Loucy (cell line): ENCODE measurements at regions not wholly inside any gene's neighbourhood (a gene's known extent, or its start where the extent isn't known, plus 50 kb on each side); places are given as distances from the start of the nearest gene placed in this dataset.
A peak's percentile ranks its signal among the peaks of the same experiment; 100 is the strongest.

Experiments
- H2AFZ ChIP-seq: fragments of 200-600 bp; sonication (generic); 2 replicates; pipeline ENCODE4 v1.6.0; 2016; ENCODE audit warnings: antibody characterized with exemption, mild to moderate bottlenecking, low read length, moderate library complexity
- H3F3A ChIP-seq: fragments of 200-600 bp; 2 replicates; pipeline ENCODE4 v1.6.0; 2016; ENCODE audit warnings: antibody characterized with exemption, low read depth, mild to moderate bottlenecking
- H3K27me3 ChIP-seq: fragments of 200-600 bp; sonication (generic); 2 replicates; pipeline ENCODE4 v1.6.1; 2014; ENCODE audit warnings: low read length, mild to moderate bottlenecking; ENCODE audit not compliant: insufficient read depth, poor library complexity, severe bottlenecking
- H3K36me3 ChIP-seq: fragments of 200-600 bp; sonication (generic); 2 replicates; pipeline ENCODE4 v1.6.1; 2016; ENCODE audit warnings: low read length; ENCODE audit not compliant: insufficient read depth
- H3K4me1 ChIP-seq: fragments of 200-600 bp; sonication (generic); 2 replicates; pipeline ENCODE4 v1.5.1; 2014; ENCODE audit warnings: low read length, mild to moderate bottlenecking; ENCODE audit not compliant: insufficient read depth, poor library complexity, severe bottlenecking
- H3K4me2 ChIP-seq: fragments of 200-600 bp; sonication (generic); 2 replicates; pipeline ENCODE4 v1.6.0; 2014; ENCODE audit warnings: antibody characterized with exemption, low read length, low read depth, mild to moderate bottlenecking; ENCODE audit not compliant: poor library complexity, severe bottlenecking
- H3K4me3 ChIP-seq: fragments of 200-600 bp; sonication (generic); 2 replicates; pipeline ENCODE4 v1.5.1; 2014; ENCODE audit warnings: low read length, mild to moderate bottlenecking, mixed read lengths; ENCODE audit not compliant: poor library complexity, severe bottlenecking
- H3K79me2 ChIP-seq: fragments of 200-600 bp; sonication (generic); 2 replicates; pipeline ENCODE4 v1.6.1; 2014; ENCODE audit warnings: low read length; ENCODE audit not compliant: insufficient read depth
- H3K9ac ChIP-seq: fragments of 200-600 bp; sonication (generic); 2 replicates; pipeline ENCODE4 v1.6.0; 2014; ENCODE audit warnings: mild to moderate bottlenecking, low read depth, low read length, moderate library complexity; ENCODE audit not compliant: poor library complexity, severe bottlenecking
- H3K9me2 ChIP-seq: fragments of 200-600 bp; sonication (generic); replicated peaks from 2 replicates; pipeline ENCODE4 v1.6.1; 2016; ENCODE audit warnings: low read depth, low read length, mixed read lengths
- H3K9me3 ChIP-seq: fragments of 200-600 bp; sonication (generic); 2 replicates; pipeline ENCODE4 v1.6.1; 2014; ENCODE audit warnings: mild to moderate bottlenecking, antibody characterized with exemption, low read length, low read depth; ENCODE audit not compliant: insufficient read depth
- H4K20me1 ChIP-seq: fragments of 200-600 bp; sonication (generic); 2 replicates; pipeline ENCODE4 v1.6.0; 2014; ENCODE audit warnings: antibody characterized with exemption, low read length, mild to moderate bottlenecking; ENCODE audit not compliant: insufficient read depth, poor library complexity, severe bottlenecking
- EZH2phosphoT487 ChIP-seq: fragments of 200-600 bp; IDR thresholded peaks from 2 replicates; pipeline ENCODE4 v1.6.1; 2018; ENCODE audit warnings: antibody characterized with exemption, mild to moderate bottlenecking, moderate library complexity, borderline replicate concordance
- TF ChIP-seq, protein P1 (sequence below): fragments of 200-600 bp; sonication (generic); conservative IDR thresholded peaks from 2 replicates; pipeline ENCODE4 v1.5.1; 2014; ENCODE audit warnings: mild to moderate bottlenecking, antibody characterized with exemption, low read length

DNA sequence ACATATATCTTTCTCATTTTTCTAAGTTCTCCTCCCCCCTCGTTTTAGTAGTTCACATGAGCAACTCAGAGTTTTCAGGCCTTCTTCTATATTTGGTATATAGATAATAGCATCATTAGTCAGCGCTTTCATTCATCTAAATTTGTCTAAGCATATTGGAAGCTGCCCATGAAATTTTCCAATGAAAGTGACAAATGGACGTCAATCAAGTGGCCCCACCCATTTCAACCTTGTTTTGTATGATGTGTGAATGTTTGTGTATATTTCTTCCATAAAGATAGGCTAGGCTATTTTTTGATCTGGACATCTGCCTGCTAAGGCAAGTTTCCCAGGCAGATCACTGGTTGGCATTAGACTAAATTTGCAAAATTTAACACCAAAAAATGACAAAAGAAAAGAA, 104.0 kb upstream of the SSBP2 start:
- Histone ChIP-seq H3K4me3 (no peak overlapping the region), H3K9ac (peak overlapping the region; percentile 92), H3K9me2 (no peaks in the 10 kb centered on the region), H3K9me3 (no peaks in the 10 kb centered on the region), H3F3A (0 out of 2 replicates have a peak, but pooled peaks cover 5% of the 10 kb centered on the region), H3K79me2 (peaks cover 27% of the 10 kb centered on the region), H3K27me3 (no peaks in the 10 kb centered on the region), H3K36me3 (no peaks in the 10 kb centered on the region), H3K4me2 (peak overlapping the region; percentile 89), H4K20me1 (no peaks in the 10 kb centered on the region), H2AFZ (no peak overlapping the region), H3K4me1 (peaks cover 65% of the 10 kb centered on the region)
- no peak for TF ChIP-seq EZH2phosphoT487
- TF ChIP-seq, protein P1, sequence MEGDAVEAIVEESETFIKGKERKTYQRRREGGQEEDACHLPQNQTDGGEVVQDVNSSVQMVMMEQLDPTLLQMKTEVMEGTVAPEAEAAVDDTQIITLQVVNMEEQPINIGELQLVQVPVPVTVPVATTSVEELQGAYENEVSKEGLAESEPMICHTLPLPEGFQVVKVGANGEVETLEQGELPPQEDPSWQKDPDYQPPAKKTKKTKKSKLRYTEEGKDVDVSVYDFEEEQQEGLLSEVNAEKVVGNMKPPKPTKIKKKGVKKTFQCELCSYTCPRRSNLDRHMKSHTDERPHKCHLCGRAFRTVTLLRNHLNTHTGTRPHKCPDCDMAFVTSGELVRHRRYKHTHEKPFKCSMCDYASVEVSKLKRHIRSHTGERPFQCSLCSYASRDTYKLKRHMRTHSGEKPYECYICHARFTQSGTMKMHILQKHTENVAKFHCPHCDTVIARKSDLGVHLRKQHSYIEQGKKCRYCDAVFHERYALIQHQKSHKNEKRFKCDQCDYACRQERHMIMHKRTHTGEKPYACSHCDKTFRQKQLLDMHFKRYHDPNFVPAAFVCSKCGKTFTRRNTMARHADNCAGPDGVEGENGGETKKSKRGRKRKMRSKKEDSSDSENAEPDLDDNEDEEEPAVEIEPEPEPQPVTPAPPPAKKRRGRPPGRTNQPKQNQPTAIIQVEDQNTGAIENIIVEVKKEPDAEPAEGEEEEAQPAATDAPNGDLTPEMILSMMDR: no peak

GRCh38 chr5:81854485-81854884, 103.6 kb upstream of the SSBP2 start:
- H3K9me2 ChIP-seq: no peaks in the 10 kb centered on the region
- H3K4me1 ChIP-seq: peaks cover 69% of the 10 kb centered on the region
- H2AFZ ChIP-seq: no peak overlapping the region
- no peaks in the 10 kb centered on the region for H3K36me3 ChIP-seq
- TF ChIP-seq, protein P1: peak; percentile 45
- TF ChIP-seq EZH2phosphoT487: no peak
- peak overlapping the region; percentile 89 for H3K4me2 ChIP-seq
- no peak overlapping the region for H3K4me3 ChIP-seq
- 0 out of 2 replicates have a peak, but pooled peaks cover 5% of the 10 kb centered on the region for H3F3A ChIP-seq
- H4K20me1 ChIP-seq: no peaks in the 10 kb centered on the region
- peak overlapping the region; percentile 92 for H3K9ac ChIP-seq
- H3K27me3 ChIP-seq: no peaks in the 10 kb centered on the region
- peaks cover 27% of the 10 kb centered on the region for H3K79me2 ChIP-seq
- no peaks in the 10 kb centered on the region for H3K9me3 ChIP-seq

- TF ChIP-seq, protein P1: no peak
- no peak for TF ChIP-seq EZH2phosphoT487
- peak overlapping the region; percentile 80 for H3K4me3 ChIP-seq
- H4K20me1 ChIP-seq: no peaks in the 10 kb centered on the region
- no peak overlapping the region for H2AFZ ChIP-seq
- no peaks in the 10 kb centered on the region for H3K9me3 ChIP-seq
- no peaks in the 10 kb centered on the region for H3K36me3 ChIP-seq
- H3F3A ChIP-seq: 0 out of 2 replicates have a peak, but pooled peaks cover 3% of the 10 kb centered on the region
- peak overlapping the region; percentile 89 for H3K4me2 ChIP-seq
- peak overlapping the region; percentile 92 for H3K9ac ChIP-seq
- peaks cover 27% of the 10 kb centered on the region for H3K79me2 ChIP-seq
- H3K9me2 ChIP-seq: no peaks in the 10 kb centered on the region
- no peaks in the 10 kb centered on the region for H3K27me3 ChIP-seq
- H3K4me1 ChIP-seq: peaks cover 84% of the 10 kb centered on the region
Measured at GRCh38 chr5:81853030-81853357, 102.1 kb upstream of the SSBP2 start.
